ENCODE measurements at regions not wholly inside any gene's neighbourhood (a gene's known extent, or its start where the extent isn't known, plus 50 kb on each side); places are given as distances from the start of the nearest gene placed in this dataset.

- Histone ChIP-seq H3K36me3 (no peaks in the 10 kb centered on the region), H3K4me1 (no peaks in the 10 kb centered on the region), H3K4me3 (no peak overlapping the region), H3K27me3 (no peaks in the 10 kb centered on the region), H3K9me3 (no peaks in the 10 kb centered on the region), H3K27ac (no peak overlapping the region)
- WGBS, 2 donors (ENCODE audit: low coverage in 1 of 2): 38 to 48% methylated on average over 1 of the region's 1 CpG
- intact Hi-C loops (cut with DNase I; ENCODE audit: low total_unique reads) (no loop called here), in situ Hi-C loops (cut with MboI; ENCODE audit: low pct_ligation_motif_present in 1 of 4, low pct_unique_long_range_greater_than_20kb in 1 of 4, low sequenced_read_pairs in 3 of 4) (no loop called here)
- no peak for TF ChIP-seq EP300 (IDR thresholded peaks at IDR 0.05; ENCODE audit: low read depth)
- no peak for DNase-seq
Observed at GRCh38 chr9:25421560-25421959, 256.7 kb downstream of the TUSC1 start.

- Histone ChIP-seq H3K4me1 (no peaks in the 10 kb centered on the region), H3K27me3 (no peaks in the 10 kb centered on the region), H3K4me3 (no peak overlapping the region), H3K27ac (no peak overlapping the region), H3K36me3 (no peaks in the 10 kb centered on the region), H3K9me3 (no peaks in the 10 kb centered on the region)
- in situ Hi-C loops (cut with MboI; ENCODE audit: low pct_ligation_motif_present in 1 of 4, low pct_unique_long_range_greater_than_20kb in 1 of 4, low sequenced_read_pairs in 3 of 4): no loop called here
- intact Hi-C loops (cut with DNase I; ENCODE audit: low total_unique reads): no loop called here
- TF ChIP-seq POLR2AphosphoS5 (IDR thresholded peaks at IDR 0.05) (no peak), POLR2A (IDR thresholded peaks at IDR 0.05) (no peak), EP300 (IDR thresholded peaks at IDR 0.05; ENCODE audit: low read depth) (no peak), CTCF (IDR thresholded peaks at IDR 0.05) (no peak)
- DNase-seq: no peak
Observed at GRCh38 chr9:25418974-25419373, 259.3 kb downstream of the TUSC1 start.

GRCh38 chr9:25415718-25416117 lies 262.5 kb downstream of the TUSC1 start:
- TF ChIP-seq POLR2A (IDR thresholded peaks at IDR 0.05) (no peak), EP300 (IDR thresholded peaks at IDR 0.05; ENCODE audit: low read depth) (no peak), POLR2AphosphoS5 (IDR thresholded peaks at IDR 0.05) (no peak), CTCF (IDR thresholded peaks at IDR 0.05) (no peak)
- Histone ChIP-seq H3K4me1 (no peaks in the 10 kb centered on the region), H3K4me3 (no peak overlapping the region), H3K36me3 (no peaks in the 10 kb centered on the region), H3K27me3 (no peaks in the 10 kb centered on the region), H3K9me3 (no peaks in the 10 kb centered on the region), H3K27ac (no peak overlapping the region)
- intact Hi-C loops (cut with DNase I; ENCODE audit: low total_unique reads): no loop called here
- in situ Hi-C loops (cut with MboI; ENCODE audit: low pct_ligation_motif_present in 1 of 4, low pct_unique_long_range_greater_than_20kb in 1 of 4, low sequenced_read_pairs in 3 of 4): no loop called here
- WGBS, 2 donors (ENCODE audit: low coverage in 1 of 2): 68 to 73% methylated on average over 1 of the region's 1 CpG
- no peak for DNase-seq

DNA sequence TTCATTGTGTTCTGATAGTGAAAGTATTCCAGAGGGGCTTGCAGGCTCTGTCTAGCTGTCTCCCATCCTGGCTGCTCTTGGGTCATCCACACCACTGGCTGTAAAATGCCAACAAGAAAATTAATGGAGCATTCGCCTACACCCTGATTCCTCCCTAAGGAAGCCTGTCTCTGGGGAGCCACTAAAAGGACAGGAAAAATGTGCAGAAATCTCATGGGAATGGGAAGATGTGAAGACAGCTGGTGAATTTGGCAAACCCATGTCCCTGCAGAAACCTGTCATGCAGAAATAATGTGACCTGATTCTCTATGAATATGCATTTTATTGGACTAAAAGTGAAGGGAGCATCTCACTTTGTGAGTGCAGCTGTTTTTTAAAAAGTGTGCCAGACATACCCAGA lies 265.6 kb downstream of the TUSC1 start:
- Histone ChIP-seq H3K36me3 (no peaks in the 10 kb centered on the region), H3K4me1 (no peaks in the 10 kb centered on the region), H3K4me3 (no peak overlapping the region), H3K27ac (no peak overlapping the region), H3K27me3 (no peaks in the 10 kb centered on the region), H3K9me3 (no peaks in the 10 kb centered on the region)
- 85% methylated on average over 1 of the region's 1 CpG; no CpG with 5 or more reads in 1 of the 2 donors for WGBS, 2 donors (ENCODE audit: low coverage in 1 of 2)
- TF ChIP-seq CTCF (IDR thresholded peaks at IDR 0.05) (no peak), POLR2A (IDR thresholded peaks at IDR 0.05) (no peak), EP300 (IDR thresholded peaks at IDR 0.05; ENCODE audit: low read depth) (no peak), POLR2AphosphoS5 (IDR thresholded peaks at IDR 0.05) (no peak)
- DNase-seq: no peak
- intact Hi-C loops (cut with DNase I; ENCODE audit: low total_unique reads) (no loop called here), in situ Hi-C loops (cut with MboI; ENCODE audit: low pct_ligation_motif_present in 1 of 4, low pct_unique_long_range_greater_than_20kb in 1 of 4, low sequenced_read_pairs in 3 of 4) (no loop called here)

GRCh38 chr9:25397746-25398145 lies 280.5 kb downstream of the TUSC1 start:
- intact Hi-C loops (cut with DNase I; ENCODE audit: low total_unique reads) (no loop called here), in situ Hi-C loops (cut with MboI; ENCODE audit: low pct_ligation_motif_present in 1 of 4, low pct_unique_long_range_greater_than_20kb in 1 of 4, low sequenced_read_pairs in 3 of 4) (no loop called here)
- Histone ChIP-seq H3K4me1 (no peaks in the 10 kb centered on the region), H3K27me3 (no peaks in the 10 kb centered on the region), H3K27ac (no peak overlapping the region), H3K36me3 (no peaks in the 10 kb centered on the region), H3K9me3 (no peaks in the 10 kb centered on the region), H3K4me3 (no peak overlapping the region)
- no peak for DNase-seq
- TF ChIP-seq POLR2A (IDR thresholded peaks at IDR 0.05): no peak
- TF ChIP-seq CTCF (IDR thresholded peaks at IDR 0.05): no peak
- no peak for TF ChIP-seq POLR2AphosphoS5 (IDR thresholded peaks at IDR 0.05)
- no peak for TF ChIP-seq EP300 (IDR thresholded peaks at IDR 0.05; ENCODE audit: low read depth)

Measured in transverse colon (tissue), 4 donors.